ENCODE measurements at regions not wholly inside any gene's neighbourhood (a gene's known extent, or its start where the extent isn't known, plus 50 kb on each side); places are given as distances from the start of the nearest gene placed in this dataset.

DNA sequence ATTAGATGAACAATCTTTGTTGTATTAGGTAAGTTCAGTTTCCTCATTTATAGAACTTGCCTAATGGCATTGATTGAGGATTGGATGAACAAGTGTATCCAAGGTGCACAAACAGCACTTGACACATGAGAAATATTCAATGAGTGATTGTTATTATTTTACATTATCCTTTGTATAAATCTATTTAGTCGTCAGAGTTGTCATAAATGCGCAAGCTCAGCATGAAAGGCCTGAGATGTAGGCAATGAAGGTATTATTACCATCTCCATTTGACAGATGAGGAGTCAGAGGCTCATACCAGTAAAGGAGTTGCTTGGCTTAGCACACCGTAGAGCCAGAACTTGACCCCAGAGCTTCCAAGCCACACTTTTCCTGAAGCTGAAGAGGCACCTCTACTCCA lies 291.4 kb downstream of the C1D start:
- TF ChIP-seq, protein P1, sequence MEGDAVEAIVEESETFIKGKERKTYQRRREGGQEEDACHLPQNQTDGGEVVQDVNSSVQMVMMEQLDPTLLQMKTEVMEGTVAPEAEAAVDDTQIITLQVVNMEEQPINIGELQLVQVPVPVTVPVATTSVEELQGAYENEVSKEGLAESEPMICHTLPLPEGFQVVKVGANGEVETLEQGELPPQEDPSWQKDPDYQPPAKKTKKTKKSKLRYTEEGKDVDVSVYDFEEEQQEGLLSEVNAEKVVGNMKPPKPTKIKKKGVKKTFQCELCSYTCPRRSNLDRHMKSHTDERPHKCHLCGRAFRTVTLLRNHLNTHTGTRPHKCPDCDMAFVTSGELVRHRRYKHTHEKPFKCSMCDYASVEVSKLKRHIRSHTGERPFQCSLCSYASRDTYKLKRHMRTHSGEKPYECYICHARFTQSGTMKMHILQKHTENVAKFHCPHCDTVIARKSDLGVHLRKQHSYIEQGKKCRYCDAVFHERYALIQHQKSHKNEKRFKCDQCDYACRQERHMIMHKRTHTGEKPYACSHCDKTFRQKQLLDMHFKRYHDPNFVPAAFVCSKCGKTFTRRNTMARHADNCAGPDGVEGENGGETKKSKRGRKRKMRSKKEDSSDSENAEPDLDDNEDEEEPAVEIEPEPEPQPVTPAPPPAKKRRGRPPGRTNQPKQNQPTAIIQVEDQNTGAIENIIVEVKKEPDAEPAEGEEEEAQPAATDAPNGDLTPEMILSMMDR (conservative IDR thresholded peaks at IDR 0.05; ENCODE audit: low read depth in 2 of 2), result no peak
- TF ChIP-seq, protein P2, sequence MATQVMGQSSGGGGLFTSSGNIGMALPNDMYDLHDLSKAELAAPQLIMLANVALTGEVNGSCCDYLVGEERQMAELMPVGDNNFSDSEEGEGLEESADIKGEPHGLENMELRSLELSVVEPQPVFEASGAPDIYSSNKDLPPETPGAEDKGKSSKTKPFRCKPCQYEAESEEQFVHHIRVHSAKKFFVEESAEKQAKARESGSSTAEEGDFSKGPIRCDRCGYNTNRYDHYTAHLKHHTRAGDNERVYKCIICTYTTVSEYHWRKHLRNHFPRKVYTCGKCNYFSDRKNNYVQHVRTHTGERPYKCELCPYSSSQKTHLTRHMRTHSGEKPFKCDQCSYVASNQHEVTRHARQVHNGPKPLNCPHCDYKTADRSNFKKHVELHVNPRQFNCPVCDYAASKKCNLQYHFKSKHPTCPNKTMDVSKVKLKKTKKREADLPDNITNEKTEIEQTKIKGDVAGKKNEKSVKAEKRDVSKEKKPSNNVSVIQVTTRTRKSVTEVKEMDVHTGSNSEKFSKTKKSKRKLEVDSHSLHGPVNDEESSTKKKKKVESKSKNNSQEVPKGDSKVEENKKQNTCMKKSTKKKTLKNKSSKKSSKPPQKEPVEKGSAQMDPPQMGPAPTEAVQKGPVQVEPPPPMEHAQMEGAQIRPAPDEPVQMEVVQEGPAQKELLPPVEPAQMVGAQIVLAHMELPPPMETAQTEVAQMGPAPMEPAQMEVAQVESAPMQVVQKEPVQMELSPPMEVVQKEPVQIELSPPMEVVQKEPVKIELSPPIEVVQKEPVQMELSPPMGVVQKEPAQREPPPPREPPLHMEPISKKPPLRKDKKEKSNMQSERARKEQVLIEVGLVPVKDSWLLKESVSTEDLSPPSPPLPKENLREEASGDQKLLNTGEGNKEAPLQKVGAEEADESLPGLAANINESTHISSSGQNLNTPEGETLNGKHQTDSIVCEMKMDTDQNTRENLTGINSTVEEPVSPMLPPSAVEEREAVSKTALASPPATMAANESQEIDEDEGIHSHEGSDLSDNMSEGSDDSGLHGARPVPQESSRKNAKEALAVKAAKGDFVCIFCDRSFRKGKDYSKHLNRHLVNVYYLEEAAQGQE (IDR thresholded peaks at IDR 0.05; ENCODE audit: unreplicated experiment), result no peak
- no peak for TF ChIP-seq POLR2AphosphoS5 (IDR thresholded peaks at IDR 0.05; ENCODE audit: low read depth)
- TF ChIP-seq EZH2 (IDR thresholded peaks at IDR 0.05; ENCODE audit: low read depth, unreplicated experiment), result no peak
- no peak for TF ChIP-seq EZH2phosphoT487 (IDR thresholded peaks at IDR 0.05; ENCODE audit: unreplicated experiment)
- TF ChIP-seq ZNF331 (CRISPR knock-in tag; IDR thresholded peaks at IDR 0.05; ENCODE audit: low read depth), result no peak
